NB4 (cell line): ENCODE measurements at regions not wholly inside any gene's neighbourhood (a gene's known extent, or its start where the extent isn't known, plus 50 kb on each side); places are given as distances from the start of the nearest gene placed in this dataset.

ENCODE experiments used
- MAX ChIP-seq: IDR thresholded peaks from 2 replicates; pipeline ENCODE4 v1.6.1; 2011; ENCODE audit warnings: low read depth, low read length
- MYC ChIP-seq: IDR thresholded peaks from 2 replicates; pipeline ENCODE4 v1.6.1; 2011; ENCODE audit warnings: low read depth, low read length
- POLR2A ChIP-seq: IDR thresholded peaks from 2 replicates; pipeline ENCODE4 v1.6.1; 2011; ENCODE audit warnings: mild to moderate bottlenecking; ENCODE audit not compliant: insufficient read length; ENCODE audit errors: extremely low read depth
- TF ChIP-seq, protein P1 (sequence below): IDR thresholded peaks from one replicate; pipeline ENCODE4 v1.5.1; 2012; ENCODE audit warnings: low read depth, low read length

GRCh38 chr12:13293096-13293495 lies 96.6 kb downstream of the EMP1 start:
- TF ChIP-seq POLR2A (no peak), MAX (no peak), MYC (no peak)
- TF ChIP-seq, protein P1, sequence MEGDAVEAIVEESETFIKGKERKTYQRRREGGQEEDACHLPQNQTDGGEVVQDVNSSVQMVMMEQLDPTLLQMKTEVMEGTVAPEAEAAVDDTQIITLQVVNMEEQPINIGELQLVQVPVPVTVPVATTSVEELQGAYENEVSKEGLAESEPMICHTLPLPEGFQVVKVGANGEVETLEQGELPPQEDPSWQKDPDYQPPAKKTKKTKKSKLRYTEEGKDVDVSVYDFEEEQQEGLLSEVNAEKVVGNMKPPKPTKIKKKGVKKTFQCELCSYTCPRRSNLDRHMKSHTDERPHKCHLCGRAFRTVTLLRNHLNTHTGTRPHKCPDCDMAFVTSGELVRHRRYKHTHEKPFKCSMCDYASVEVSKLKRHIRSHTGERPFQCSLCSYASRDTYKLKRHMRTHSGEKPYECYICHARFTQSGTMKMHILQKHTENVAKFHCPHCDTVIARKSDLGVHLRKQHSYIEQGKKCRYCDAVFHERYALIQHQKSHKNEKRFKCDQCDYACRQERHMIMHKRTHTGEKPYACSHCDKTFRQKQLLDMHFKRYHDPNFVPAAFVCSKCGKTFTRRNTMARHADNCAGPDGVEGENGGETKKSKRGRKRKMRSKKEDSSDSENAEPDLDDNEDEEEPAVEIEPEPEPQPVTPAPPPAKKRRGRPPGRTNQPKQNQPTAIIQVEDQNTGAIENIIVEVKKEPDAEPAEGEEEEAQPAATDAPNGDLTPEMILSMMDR, result no peak
